ENCODE measurements at regions not wholly inside any gene's neighbourhood (a gene's known extent, or its start where the extent isn't known, plus 50 kb on each side); places are given as distances from the start of the nearest gene placed in this dataset.

- no peak for TF ChIP-seq ELF4 (IDR thresholded peaks at IDR 0.05)
- no peak for TF ChIP-seq ARNT (IDR thresholded peaks at IDR 0.05)
- no peak for TF ChIP-seq ZNF384 (IDR thresholded peaks at IDR 0.05)
- TF ChIP-seq NFRKB (IDR thresholded peaks at IDR 0.05), result no peak
These were observed 412.8 kb downstream of the ZNF536 start for GRCh38 chr19:30784850-30785457.

Measured in HEK293T (cell line).